CD14-positive monocyte (primary cell): ENCODE measurements at regions not wholly inside any gene's neighbourhood (a gene's known extent, or its start where the extent isn't known, plus 50 kb on each side); places are given as distances from the start of the nearest gene placed in this dataset.

Experiments used
- DNase-seq, 3 donors: peaks; one replicate each; pipeline ENCODE4 v3.0.0-alpha.2; 2011 to 2022
- H2AFZ ChIP-seq: 2 replicates; pipeline ENCODE4 v1.6.0; 2012; ENCODE audit warnings: mild to moderate bottlenecking, low read depth, low read length, inconsistent platforms; ENCODE audit not compliant: insufficient read depth, poor library complexity, severe bottlenecking
- H3K27ac ChIP-seq, 2 donors: 1 replicate in 1 of 2; 2 replicates in 1 of 2; pipeline ENCODE4 v1.5.1; 2012 to 2013; ENCODE audit warnings: low read length in 2 of 2, control low read depth in 1 of 2, inconsistent platforms in 1 of 2, low read depth in 1 of 2, mild to moderate bottlenecking in 1 of 2
- H3K27me3 ChIP-seq, 2 donors: one replicate each; pipeline versions ENCODE4 v1.6.0 to v1.6.1; 2011 to 2013; ENCODE audit warnings: low read length in 2 of 2; ENCODE audit not compliant: control insufficient read depth in 2 of 2, insufficient read depth in 2 of 2
- H3K36me3 ChIP-seq, 2 donors: replicated peaks in 1 of 2; 1 replicate in 1 of 2; 2 replicates in 1 of 2; pipeline versions ENCODE4 v1.5.1 to v1.6.1; 2012 to 2013; ENCODE audit warnings: low read length in 2 of 2, control low read depth in 1 of 2, inconsistent platforms in 1 of 2, mild to moderate bottlenecking in 1 of 2; ENCODE audit not compliant: insufficient read depth in 2 of 2, control insufficient read depth in 1 of 2
- H3K4me1 ChIP-seq, 2 donors: 1 replicate in 1 of 2; 2 replicates in 1 of 2; pipeline versions ENCODE4 v1.5.1 to v1.6.1; 2012 to 2013; ENCODE audit warnings: low read length in 2 of 2, control low read depth in 1 of 2, inconsistent platforms in 1 of 2, mild to moderate bottlenecking in 1 of 2, moderate library complexity in 1 of 2; ENCODE audit not compliant: insufficient read depth in 2 of 2, control insufficient read depth in 1 of 2
- H3K4me2 ChIP-seq: replicated peaks from 2 replicates; pipeline ENCODE3; 2012; ENCODE audit warnings: low read length, moderate library complexity, mild to moderate bottlenecking; ENCODE audit not compliant: poor library complexity, severe bottlenecking; ENCODE audit errors: extremely low read depth
- H3K4me3 ChIP-seq, 3 experiments: fragments of 200-600 bp in 1 of 3; sonication (generic) in 1 of 3; replicated peaks in 1 of 3; 1 replicate in 2 of 3; 2 replicates in 1 of 3; pipeline ENCODE4 v1.5.1; 2011 to 2013; ENCODE audit warnings: low read length in 3 of 3, mild to moderate bottlenecking in 3 of 3, control low read depth in 2 of 3, low read depth in 2 of 3, inconsistent platforms in 1 of 3, moderate library complexity in 1 of 3
- H3K79me2 ChIP-seq: 2 replicates; pipeline ENCODE4 v1.6.0; 2012; ENCODE audit warnings: mild to moderate bottlenecking, control low read depth, inconsistent platforms, low read length, moderate library complexity; ENCODE audit not compliant: insufficient read depth
- H3K9ac ChIP-seq: 2 replicates; pipeline ENCODE4 v1.6.0; 2017; ENCODE audit warnings: low read length, mild to moderate bottlenecking; ENCODE audit not compliant: insufficient read depth, poor library complexity, severe bottlenecking
- H3K9me3 ChIP-seq, 2 donors: replicated peaks in 1 of 2; 1 replicate in 1 of 2; 2 replicates in 1 of 2; pipeline versions ENCODE4 v1.5.1 to v1.6.1; 2012 to 2013; ENCODE audit warnings: low read length in 2 of 2, control low read depth in 1 of 2; ENCODE audit not compliant: control insufficient read depth in 1 of 2, insufficient read depth in 1 of 2
- H4K20me1 ChIP-seq: 2 replicates; pipeline ENCODE4 v1.6.0; 2012; ENCODE audit warnings: mild to moderate bottlenecking, low read length, control low read depth, moderate library complexity; ENCODE audit not compliant: insufficient read depth
- H3K27ac Mint-ChIP-seq, 7 donors: one replicate each; pipeline ENCODE4 v1.8.0; 2020; ENCODE audit warnings: mild to moderate bottlenecking in 7 of 7, mixed read lengths in 7 of 7, moderate library complexity in 6 of 7, inconsistent platforms in 2 of 7
- H3K27me3 Mint-ChIP-seq, 3 donors: one replicate each; pipeline ENCODE4 v1.8.0; 2021 to 2022; ENCODE audit warnings: low read depth in 3 of 3, mild to moderate bottlenecking in 3 of 3, mixed read lengths in 3 of 3, moderate library complexity in 3 of 3, inconsistent platforms in 1 of 3
- H3K36me3 Mint-ChIP-seq, 2 donors: one replicate each; pipeline ENCODE4 v1.8.0; 2020; ENCODE audit warnings: mixed read lengths in 2 of 2, inconsistent platforms in 1 of 2, mild to moderate bottlenecking in 1 of 2
- H3K4me1 Mint-ChIP-seq: one replicate; pipeline ENCODE4 v1.8.0; 2020; ENCODE audit warnings: mild to moderate bottlenecking, mixed read lengths
- H3K4me3 Mint-ChIP-seq, 2 donors: one replicate each; pipeline ENCODE4 v1.8.0; 2020; ENCODE audit warnings: mild to moderate bottlenecking in 2 of 2, mixed read lengths in 2 of 2, moderate library complexity in 1 of 2
- H3K9me3 Mint-ChIP-seq, 7 donors: one replicate each; pipeline ENCODE4 v1.8.0; 2020 to 2022; ENCODE audit warnings: mixed read lengths in 7 of 7, mild to moderate bottlenecking in 6 of 7, moderate library complexity in 6 of 7, inconsistent platforms in 2 of 7
- WGBS: methylation state at CpG from one replicate; pipeline ENCODE4 v1.1.5; 2013; ENCODE audit warnings: missing lambda C conversion rate; ENCODE audit not compliant: insufficient coverage; 5-methylcytosine and 5-hydroxymethylcytosine counted together
- intact Hi-C, 2 donors: fragments of 100-400 bp; cut with micrococcal nuclease; formaldehyde crosslinking; loops; one replicate each; pipeline versions ENCODE4 v1.15.0 to v1.15.1; 2023
- TF ChIP-seq, protein P1 (sequence below): fragments of 200-600 bp; IDR thresholded peaks from one replicate; pipeline ENCODE4 v1.8.0; 2022; ENCODE audit warnings: antibody characterized with exemption, mild to moderate bottlenecking

DNA sequence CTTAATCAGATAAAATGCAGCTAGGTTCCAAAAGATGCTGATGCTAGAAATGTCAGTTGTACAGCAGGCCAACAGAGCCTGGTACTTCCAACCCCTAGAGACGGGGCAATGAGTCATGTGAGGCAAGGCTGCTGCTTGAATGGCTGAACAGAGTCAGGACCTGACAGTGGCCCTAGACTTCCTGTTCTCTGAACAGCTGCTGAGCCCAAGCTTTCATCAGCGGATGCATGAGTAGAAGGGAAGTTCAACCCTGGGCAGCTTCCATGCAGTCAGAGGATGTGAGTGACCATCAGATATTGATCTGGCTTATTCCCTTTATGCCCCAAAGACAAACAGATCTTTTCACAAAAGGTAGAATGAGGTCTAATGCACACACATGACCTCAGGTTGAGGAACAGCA, 282.9 kb upstream of the COL8A1 start:
- no peaks in the 10 kb centered on the region for H3K79me2 ChIP-seq
- Mint-ChIP-seq H3K27ac (no peak overlapping the region), H3K4me1 (no peaks in the 10 kb centered on the region), H3K4me3 (no peak overlapping the region), H3K27me3 (peaks cover 0 to 4% (median 0%) of the 10 kb centered on the region in 3 donors), H3K9me3 (peaks cover 0 to 13% (median 6%) of the 10 kb centered on the region in 7 donors), H3K36me3 (no peaks in the 10 kb centered on the region)
- no peaks in the 10 kb centered on the region for H3K27me3 ChIP-seq
- H3K36me3 ChIP-seq = no peaks in the 10 kb centered on the region
- H4K20me1 ChIP-seq = no peaks in the 10 kb centered on the region
- no peaks in the 10 kb centered on the region for H3K4me1 ChIP-seq
- no peak overlapping the region for H3K4me3 ChIP-seq
- DNase-seq = no peak
- H3K9me3 ChIP-seq = no peaks in the 10 kb centered on the region
- TF ChIP-seq, protein P1, sequence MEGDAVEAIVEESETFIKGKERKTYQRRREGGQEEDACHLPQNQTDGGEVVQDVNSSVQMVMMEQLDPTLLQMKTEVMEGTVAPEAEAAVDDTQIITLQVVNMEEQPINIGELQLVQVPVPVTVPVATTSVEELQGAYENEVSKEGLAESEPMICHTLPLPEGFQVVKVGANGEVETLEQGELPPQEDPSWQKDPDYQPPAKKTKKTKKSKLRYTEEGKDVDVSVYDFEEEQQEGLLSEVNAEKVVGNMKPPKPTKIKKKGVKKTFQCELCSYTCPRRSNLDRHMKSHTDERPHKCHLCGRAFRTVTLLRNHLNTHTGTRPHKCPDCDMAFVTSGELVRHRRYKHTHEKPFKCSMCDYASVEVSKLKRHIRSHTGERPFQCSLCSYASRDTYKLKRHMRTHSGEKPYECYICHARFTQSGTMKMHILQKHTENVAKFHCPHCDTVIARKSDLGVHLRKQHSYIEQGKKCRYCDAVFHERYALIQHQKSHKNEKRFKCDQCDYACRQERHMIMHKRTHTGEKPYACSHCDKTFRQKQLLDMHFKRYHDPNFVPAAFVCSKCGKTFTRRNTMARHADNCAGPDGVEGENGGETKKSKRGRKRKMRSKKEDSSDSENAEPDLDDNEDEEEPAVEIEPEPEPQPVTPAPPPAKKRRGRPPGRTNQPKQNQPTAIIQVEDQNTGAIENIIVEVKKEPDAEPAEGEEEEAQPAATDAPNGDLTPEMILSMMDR = no peak
- WGBS = 70% methylated on average over 1 of the region's 2 CpGs
- no peak overlapping the region for H3K9ac ChIP-seq
- intact Hi-C loops = no loop called here
- no peak overlapping the region for H3K27ac ChIP-seq
- no peak overlapping the region for H3K4me2 ChIP-seq
- no peak overlapping the region for H2AFZ ChIP-seq

DNA sequence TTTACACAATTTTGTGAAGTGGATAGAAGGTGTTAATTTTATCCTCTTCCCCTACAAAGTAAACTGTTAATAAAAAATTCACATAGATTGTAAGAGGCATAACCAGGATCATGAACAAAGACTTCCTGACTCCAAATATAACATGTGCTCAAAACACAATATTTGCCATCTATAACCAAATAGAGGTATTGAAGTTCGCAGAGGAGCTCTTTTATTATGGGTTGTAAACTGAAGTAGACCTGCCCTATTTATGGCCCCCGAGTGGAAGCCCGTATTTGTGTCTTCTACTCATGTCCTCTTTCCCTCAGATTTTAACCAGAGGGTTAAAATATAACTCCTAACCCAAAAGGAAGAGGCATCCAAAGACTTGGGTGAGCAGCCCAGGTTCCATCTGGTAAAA, 285.6 kb upstream of the COL8A1 start:
- Mint-ChIP-seq H3K36me3 (no peaks in the 10 kb centered on the region), H3K4me3 (no peak overlapping the region), H3K4me1 (no peaks in the 10 kb centered on the region), H3K27me3 (peaks cover 0 to 4% (median 0%) of the 10 kb centered on the region in 3 donors), H3K27ac (no peak overlapping the region), H3K9me3 (peaks cover 0 to 16% (median 8%) of the 10 kb centered on the region in 7 donors)
- TF ChIP-seq, protein P1 = no peak
- Histone ChIP-seq H3K36me3 (no peaks in the 10 kb centered on the region), H3K4me2 (no peak overlapping the region), H3K27me3 (no peaks in the 10 kb centered on the region), H3K27ac (no peak overlapping the region), H2AFZ (no peak overlapping the region), H3K4me3 (no peak overlapping the region), H3K79me2 (no peaks in the 10 kb centered on the region), H3K4me1 (no peaks in the 10 kb centered on the region), H3K9ac (no peak overlapping the region), H4K20me1 (no peaks in the 10 kb centered on the region), H3K9me3 (no peaks in the 10 kb centered on the region)
- intact Hi-C loops = no loop called here
- no CpG with 5 or more reads among the region's 3 CpGs for WGBS
- DNase-seq = no peak
